Endothelial cell of umbilical vein (primary cell): ENCODE measurements at regions not wholly inside any gene's neighbourhood (a gene's known extent, or its start where the extent isn't known, plus 50 kb on each side); places are given as distances from the start of the nearest gene placed in this dataset.
"Not testable (repeated sequence)": the region's sequence is repeated elsewhere in the genome, so short reads cannot be mapped to it uniquely, and the experiment has no call there.

Experiments
- BruUV-seq: library from RNA; stranded (reverse); fragments of 400-500 nt; replicated peaks from 2 replicates; lab custom pipeline; 2021; lab: Mats Ljungman, UMichigan
- CTCF ChIA-PET: fragments of 300-600, 350-600 bp; sonication (Branson Sonifier 250); formaldehyde crosslinking; loops from one replicate; lab custom pipeline; 2021; ENCODE audit warnings: antibody characterized with exemption, inconsistent platforms; lab: Charles Lee
- POLR2A ChIA-PET: fragments of 300-600, 350-600 bp; sonication (Branson Sonifier 250); formaldehyde crosslinking; loops from one replicate; lab custom pipeline; 2021; ENCODE audit warnings: antibody characterized with exemption, inconsistent platforms; lab: Charles Lee
- DNase-seq: peaks from one replicate; pipeline ENCODE4 v3.0.0-alpha.2; 2011; ENCODE audit warnings: low read depth, low spot score
- FAIRE-seq: peaks from 2 replicates; lab custom pipeline; 2011; peaks lifted over from hg19 to GRCh38; lab: Jason Lieb, UNC
- H2AFZ ChIP-seq: 2 replicates; pipeline ENCODE4 v1.6.0; 2012; ENCODE audit warnings: low read depth, low read length, control low read depth, inconsistent platforms
- H3K27ac ChIP-seq: 2 replicates; pipeline ENCODE4 v1.5.1; 2011; ENCODE audit warnings: low read depth, mild to moderate bottlenecking, control low read depth, low read length, moderate library complexity; ENCODE audit not compliant: insufficient read depth
- H3K27me3 ChIP-seq, 2 experiments: 2 replicates each; pipeline versions ENCODE4 v1.6.0 to v1.6.1; 2011; ENCODE audit warnings: low read length in 2 of 2, mixed read lengths in 1 of 2; ENCODE audit not compliant: control insufficient read depth in 2 of 2, insufficient read depth in 2 of 2
- H3K36me3 ChIP-seq, 2 experiments: 2 replicates in 1 of 2; 3 replicates in 1 of 2; pipeline ENCODE4 v1.5.1; 2011; ENCODE audit warnings: low read length in 2 of 2, mild to moderate bottlenecking in 1 of 2, moderate library complexity in 1 of 2; ENCODE audit not compliant: control insufficient read depth in 2 of 2, insufficient read depth in 2 of 2; ENCODE audit errors: extremely low read depth in 1 of 2
- H3K4me1 ChIP-seq: 3 replicates; pipeline ENCODE4 v1.5.1; 2011; ENCODE audit warnings: mild to moderate bottlenecking, low read length; ENCODE audit not compliant: control insufficient read depth, insufficient read depth; ENCODE audit errors: extremely low read depth
- H3K4me2 ChIP-seq: 2 replicates; pipeline ENCODE4 v1.6.1; 2011; ENCODE audit warnings: low read length, control low read depth, mixed read lengths; ENCODE audit not compliant: insufficient read depth
- H3K4me3 ChIP-seq, 3 experiments: fragments of 200-600 bp in 1 of 3; sonication (generic), shearing (Covaris generic) in 1 of 3; replicated peaks in 1 of 3; 2 replicates each; pipeline ENCODE4 v1.5.1; 2011 to 2016; ENCODE audit warnings: control low read depth in 3 of 3, low read length in 3 of 3, mild to moderate bottlenecking in 2 of 3, inconsistent platforms in 1 of 3, low read depth in 1 of 3, moderate library complexity in 1 of 3; ENCODE audit not compliant: insufficient read depth in 1 of 3
- H3K79me2 ChIP-seq: 2 replicates; pipeline ENCODE4 v1.6.0; 2012; ENCODE audit warnings: low read length, inconsistent platforms; ENCODE audit not compliant: control insufficient read depth, insufficient read depth
- H3K9ac ChIP-seq: replicated peaks from 2 replicates; pipeline ENCODE3; 2011; ENCODE audit warnings: low read length, control low read depth; ENCODE audit not compliant: insufficient read depth; ENCODE audit errors: extremely low read depth
- H3K9me1 ChIP-seq: replicated peaks from 3 replicates; pipeline ENCODE4 v1.6.0; 2011; ENCODE audit warnings: mild to moderate bottlenecking, low read length; ENCODE audit not compliant: control insufficient read depth, insufficient read depth; ENCODE audit errors: extremely low read depth
- H3K9me3 ChIP-seq: replicated peaks from 2 replicates; pipeline ENCODE4 v1.5.1; 2012; ENCODE audit warnings: low read length, inconsistent platforms; ENCODE audit not compliant: control insufficient read depth, insufficient read depth
- H4K20me1 ChIP-seq: replicated peaks from 2 replicates; pipeline ENCODE3; 2011; ENCODE audit warnings: mild to moderate bottlenecking, low read length; ENCODE audit not compliant: control insufficient read depth, insufficient read depth; ENCODE audit errors: extremely low read depth
- CTCF ChIP-seq, 2 donors: IDR thresholded peaks; 1 replicate in 1 of 2; 2 replicates in 1 of 2; pipeline ENCODE4 v1.5.1; 2011; ENCODE audit warnings: low read length in 2 of 2, mild to moderate bottlenecking in 2 of 2, moderate library complexity in 2 of 2, control low read depth in 1 of 2, inconsistent platforms in 1 of 2, low read depth in 1 of 2; ENCODE audit not compliant: insufficient read depth in 1 of 2; ENCODE audit errors: extremely low read depth in 1 of 2
- EZH2 ChIP-seq: IDR thresholded peaks from 2 replicates; pipeline ENCODE4 v1.6.1; 2012; ENCODE audit warnings: borderline replicate concordance, low read depth, mild to moderate bottlenecking, moderate library complexity, low read length, inconsistent platforms; ENCODE audit not compliant: severe bottlenecking
- FOS ChIP-seq: IDR thresholded peaks from 2 replicates; pipeline ENCODE4 v1.6.1; 2011; ENCODE audit warnings: mild to moderate bottlenecking, low read length, moderate library complexity, borderline replicate concordance; ENCODE audit not compliant: insufficient read depth
- JUN ChIP-seq: IDR thresholded peaks from 2 replicates; pipeline ENCODE4 v1.6.1; 2011; ENCODE audit warnings: borderline replicate concordance, low read depth; ENCODE audit not compliant: insufficient read length, insufficient read depth
- dilution Hi-C: fragments of 300-500 bp; cut with MboI; formaldehyde crosslinking; loops from one replicate; pipeline ENCODE4 v1.15.0; 2019; ENCODE audit warnings: low sequenced_read_pairs; ENCODE audit not compliant: extremely low pct_ligation_motif_present
- intact Hi-C: fragments of 100-400 bp; cut with micrococcal nuclease; formaldehyde crosslinking; loops from one replicate; pipeline ENCODE4 v1.10.0; 2022

- POLR2A ChIA-PET: no interaction called here
- FAIRE-seq: no peak
- dilution Hi-C loops (no loop called here), intact Hi-C loops (no loop called here)
- Histone ChIP-seq H3K9ac (no peak overlapping the region), H2AFZ (no peak overlapping the region), H3K27ac (no peak overlapping the region), H3K4me3 (no peak overlapping the region), H3K9me1 (no peaks in the 10 kb centered on the region), H3K9me3 (no peaks in the 10 kb centered on the region), H3K36me3 (no peaks in the 10 kb centered on the region), H3K4me2 (no peak overlapping the region), H4K20me1 (no peaks in the 10 kb centered on the region), H3K4me1 (no peaks in the 10 kb centered on the region), H3K79me2 (no peaks in the 10 kb centered on the region), H3K27me3 (no peaks in the 10 kb centered on the region)
- CTCF ChIA-PET: no interaction called here
- no peak for TF ChIP-seq FOS
- no TSS peak for BruUV-seq
- no peak for DNase-seq
These were observed 115.9 kb downstream of the QRSL1 start for GRCh38 chr6:106745197-106745770.

GRCh38 chr6:106744781-106745180 is 115.4 kb downstream of the QRSL1 start:
- no peak for TF ChIP-seq JUN
- TF ChIP-seq CTCF (IDR thresholded peaks at IDR 0.05; ENCODE audit: extremely low read depth in 1 of 2, insufficient read depth in 1 of 2, low read depth in 1 of 2, low read length in 2 of 2): no peak
- TF ChIP-seq FOS: no peak
- no peak for TF ChIP-seq EZH2
- Histone ChIP-seq H3K27me3 (no peaks in the 10 kb centered on the region), H3K4me3 (no peak overlapping the region), H3K79me2 (no peaks in the 10 kb centered on the region), H3K27ac (no peak overlapping the region), H3K4me1 (no peaks in the 10 kb centered on the region), H3K36me3 (no peaks in the 10 kb centered on the region), H3K9me3 (no peaks in the 10 kb centered on the region), H3K9ac (no peak overlapping the region), H2AFZ (no peak overlapping the region), H3K4me2 (no peak overlapping the region), H4K20me1 (no peaks in the 10 kb centered on the region), H3K9me1 (no peaks in the 10 kb centered on the region)
- DNase-seq: no peak
- intact Hi-C loops (no loop called here), dilution Hi-C loops (no loop called here)
- no peak for FAIRE-seq
- BruUV-seq: no TSS peak
- CTCF ChIA-PET: no interaction called here
- POLR2A ChIA-PET: no interaction called here

- H4K20me1 ChIP-seq, DNase-seq, H3K36me3 ChIP-seq, H3K9me3 ChIP-seq, intact Hi-C loops, H3K9ac ChIP-seq, H3K79me2 ChIP-seq, H3K27ac ChIP-seq, BruUV-seq, H3K9me1 ChIP-seq, H2AFZ ChIP-seq, CTCF ChIA-PET, dilution Hi-C loops, POLR2A ChIA-PET, H3K27me3 ChIP-seq, H3K4me1 ChIP-seq, FAIRE-seq, H3K4me2 ChIP-seq, H3K4me3 ChIP-seq: not testable (repeated sequence)
These were observed 114.7 kb downstream of the QRSL1 start for GRCh38 chr6:106744029-106744428.
